Mesenchymal stem cell (in vitro differentiated cells and primary cell): ENCODE measurements at regions not wholly inside any gene's neighbourhood (a gene's known extent, or its start where the extent isn't known, plus 50 kb on each side); places are given as distances from the start of the nearest gene placed in this dataset.

Source experiments
- DNase-seq: peaks from one replicate; pipeline ENCODE4 v3.0.0-alpha.2; 2013
- H2AFZ ChIP-seq: one replicate; pipeline ENCODE4 v1.6.1; 2013; ENCODE audit warnings: low read depth, mild to moderate bottlenecking, control low read depth, inconsistent platforms, low read length, moderate library complexity
- H2AK5ac ChIP-seq: 2 replicates; pipeline ENCODE4 v1.6.1; 2013; ENCODE audit warnings: low read length, moderate library complexity, mild to moderate bottlenecking, inconsistent platforms; ENCODE audit not compliant: severe bottlenecking
- H2BK120ac ChIP-seq: one replicate; pipeline ENCODE4 v1.6.1; 2013; ENCODE audit warnings: low read depth, mild to moderate bottlenecking, inconsistent platforms, low read length, moderate library complexity
- H2BK12ac ChIP-seq, 2 experiments: one replicate each; pipeline ENCODE4 v1.6.1; 2013; ENCODE audit warnings: inconsistent platforms in 2 of 2, low read length in 2 of 2, mild to moderate bottlenecking in 2 of 2, moderate library complexity in 2 of 2, control low read depth in 1 of 2
- H2BK15ac ChIP-seq: one replicate; pipeline ENCODE4 v1.6.1; 2013; ENCODE audit warnings: mild to moderate bottlenecking, low read depth, inconsistent platforms; ENCODE audit not compliant: poor library complexity, severe bottlenecking
- H2BK5ac ChIP-seq: 2 replicates; pipeline ENCODE4 v1.6.1; 2013; ENCODE audit warnings: low read depth, mild to moderate bottlenecking, low read length, control low read depth, inconsistent platforms; ENCODE audit not compliant: poor library complexity, severe bottlenecking
- H3K14ac ChIP-seq, 2 experiments: one replicate each; pipeline ENCODE4 v1.6.1; 2013; ENCODE audit warnings: inconsistent platforms in 2 of 2, low read length in 2 of 2, control low read depth in 1 of 2, mild to moderate bottlenecking in 1 of 2, moderate library complexity in 1 of 2
- H3K18ac ChIP-seq, 2 experiments: one replicate each; pipeline ENCODE4 v1.6.1; 2013; ENCODE audit warnings: inconsistent platforms in 2 of 2, low read length in 2 of 2, control low read depth in 1 of 2, low read depth in 1 of 2, mild to moderate bottlenecking in 1 of 2
- H3K23ac ChIP-seq, 2 experiments: one replicate each; pipeline ENCODE4 v1.6.1; 2013; ENCODE audit warnings: inconsistent platforms in 2 of 2, low read length in 2 of 2, mild to moderate bottlenecking in 2 of 2, moderate library complexity in 2 of 2, control low read depth in 1 of 2
- H3K27ac ChIP-seq: 2 replicates; pipeline ENCODE4 v1.5.1; 2013; ENCODE audit warnings: mild to moderate bottlenecking, moderate library complexity, low read length, control low read depth, inconsistent platforms; ENCODE audit not compliant: poor library complexity, severe bottlenecking
- H3K27me3 ChIP-seq, 2 experiments: 2 replicates each; pipeline versions ENCODE4 v1.6.1 to v1.7.0; 2013; ENCODE audit warnings: low read length in 2 of 2, mild to moderate bottlenecking in 2 of 2, moderate library complexity in 2 of 2, control low read depth in 1 of 2, inconsistent platforms in 1 of 2; ENCODE audit not compliant: control insufficient read depth in 1 of 2, insufficient read depth in 1 of 2
- H3K36me3 ChIP-seq, 2 experiments: 2 replicates each; pipeline versions ENCODE4 v1.6.1 to v1.7.0; 2013; ENCODE audit warnings: low read length in 2 of 2, control low read depth in 1 of 2, inconsistent platforms in 1 of 2, low read depth in 1 of 2, mild to moderate bottlenecking in 1 of 2; ENCODE audit not compliant: insufficient read depth in 2 of 2, control insufficient read depth in 1 of 2
- H3K4ac ChIP-seq, 2 experiments: one replicate each; pipeline ENCODE4 v1.6.1; 2013; ENCODE audit warnings: inconsistent platforms in 2 of 2, low read length in 2 of 2, mild to moderate bottlenecking in 2 of 2, moderate library complexity in 2 of 2, control low read depth in 1 of 2, low read depth in 1 of 2
- H3K4me1 ChIP-seq: 2 replicates; pipeline ENCODE4 v1.6.1; 2013; ENCODE audit warnings: low read depth, low read length, control low read depth; ENCODE audit not compliant: control insufficient read depth, insufficient read depth
- H3K4me2 ChIP-seq: 2 replicates; pipeline ENCODE4 v1.6.1; 2013; ENCODE audit warnings: low read length, mild to moderate bottlenecking, inconsistent platforms; ENCODE audit not compliant: poor library complexity, severe bottlenecking
- H3K4me3 ChIP-seq, 2 experiments: 2 replicates each; pipeline versions ENCODE4 v1.5.1 to v1.7.0; 2013; ENCODE audit warnings: low read length in 2 of 2, mild to moderate bottlenecking in 2 of 2, control low read depth in 1 of 2, low read depth in 1 of 2; ENCODE audit not compliant: insufficient read depth in 1 of 2
- H3K79me1 ChIP-seq: replicated peaks from 2 replicates; pipeline ENCODE4 v1.6.1; 2013; ENCODE audit warnings: mild to moderate bottlenecking, control low read depth, low read length, inconsistent platforms; ENCODE audit not compliant: poor library complexity, severe bottlenecking
- H3K9ac ChIP-seq: 2 replicates; pipeline ENCODE4 v1.7.0; 2013; ENCODE audit warnings: mild to moderate bottlenecking, low read length, moderate library complexity
- H3K9me3 ChIP-seq: 2 replicates; pipeline ENCODE4 v1.7.0; 2013; ENCODE audit warnings: mild to moderate bottlenecking, low read length; ENCODE audit not compliant: control insufficient read depth
- H4K8ac ChIP-seq: one replicate; pipeline ENCODE4 v1.6.1; 2013; ENCODE audit warnings: inconsistent platforms, mild to moderate bottlenecking, low read length, moderate library complexity
- H4K91ac ChIP-seq: one replicate; pipeline ENCODE4 v1.6.1; 2013; ENCODE audit warnings: mild to moderate bottlenecking, low read length, inconsistent platforms
- WGBS: methylation state at CpG from one replicate; pipeline ENCODE4 v1.1.7; 2013; ENCODE audit warnings: mixed read lengths; 5-methylcytosine and 5-hydroxymethylcytosine counted together

- DNase-seq, result peak; percentile 29
- no peaks in the 10 kb centered on the region for H3K9me3 ChIP-seq
- H3K14ac ChIP-seq, result peak overlapping the region in 1 of 2 experiments; percentile 35
- H2BK5ac ChIP-seq, result no peak overlapping the region
- H4K91ac ChIP-seq, result peak overlapping the region; percentile 74
- 35% methylated on average over 6 of the region's 7 CpGs for WGBS
- H2BK15ac ChIP-seq, result no peak overlapping the region
- peaks cover 4% of the 10 kb centered on the region for H3K4me1 ChIP-seq
- H3K27ac ChIP-seq, result no peak overlapping the region
- H3K4ac ChIP-seq, result peak overlapping the region; percentile 16 to 73
- peak overlapping the region in 1 of 2 experiments; percentile 33 for H3K4me3 ChIP-seq
- no peak overlapping the region for H2BK120ac ChIP-seq
- peak overlapping the region; percentile 31 for H3K9ac ChIP-seq
- H2BK12ac ChIP-seq, result peak overlapping the region; percentile 49 to 83
- peak overlapping the region; percentile 57 to 87 for H3K18ac ChIP-seq
- H3K27me3 ChIP-seq, result no peaks in the 10 kb centered on the region
- no peaks in the 10 kb centered on the region for H3K36me3 ChIP-seq
- H4K8ac ChIP-seq, result peak overlapping the region; percentile 45
- H2AFZ ChIP-seq, result peak overlapping the region; percentile 36
- no peak overlapping the region for H2AK5ac ChIP-seq
- no peaks in the 10 kb centered on the region for H3K79me1 ChIP-seq
- no peak overlapping the region for H3K4me2 ChIP-seq
- H3K23ac ChIP-seq, result peak overlapping the region in 1 of 2 experiments; percentile 34
These were observed 129.5 kb upstream of the E2F8 start for GRCh38 chr11:19370100-19370861.

GRCh38 chr11:19368726-19369375, 128.1 kb upstream of the E2F8 start:
- DNase-seq, result peak; percentile 73
- no peak overlapping the region for H2BK120ac ChIP-seq
- no peaks in the 10 kb centered on the region for H3K79me1 ChIP-seq
- peaks cover 4% of the 10 kb centered on the region for H3K4me1 ChIP-seq
- H3K27me3 ChIP-seq, result no peaks in the 10 kb centered on the region
- no peak overlapping the region for H3K4ac ChIP-seq
- H3K23ac ChIP-seq, result no peak overlapping the region
- peak overlapping the region in 1 of 2 experiments; percentile 5 for H3K4me3 ChIP-seq
- H3K18ac ChIP-seq, result peak overlapping the region in 1 of 2 experiments; percentile 9
- no peak overlapping the region for H3K14ac ChIP-seq
- H3K4me2 ChIP-seq, result no peak overlapping the region
- H2AK5ac ChIP-seq, result no peak overlapping the region
- H2BK15ac ChIP-seq, result no peak overlapping the region
- H2BK5ac ChIP-seq, result no peak overlapping the region
- no peak overlapping the region for H4K91ac ChIP-seq
- no peak overlapping the region for H2BK12ac ChIP-seq
- H3K9ac ChIP-seq, result peak overlapping the region; percentile 73
- no peak overlapping the region for H2AFZ ChIP-seq
- H3K27ac ChIP-seq, result no peak overlapping the region
- no peaks in the 10 kb centered on the region for H3K9me3 ChIP-seq
- WGBS, result 11% methylated on average over 5 of the region's 6 CpGs
- H3K36me3 ChIP-seq, result no peaks in the 10 kb centered on the region
- H4K8ac ChIP-seq, result no peak overlapping the region

GRCh38 chr11:19366992-19367709, 126.4 kb upstream of the E2F8 start:
- H3K4me1 ChIP-seq, result peaks cover 4% of the 10 kb centered on the region
- no peak overlapping the region for H3K23ac ChIP-seq
- H3K4ac ChIP-seq, result no peak overlapping the region
- H2AFZ ChIP-seq, result no peak overlapping the region
- no peak overlapping the region for H3K14ac ChIP-seq
- H3K4me3 ChIP-seq, result no peak overlapping the region
- WGBS, result 90% methylated on average over 2 of the region's 2 CpGs
- peak overlapping the region; percentile 12 to 92 for H2BK12ac ChIP-seq
- no peak overlapping the region for H2BK15ac ChIP-seq
- H3K36me3 ChIP-seq, result no peaks in the 10 kb centered on the region
- no peak overlapping the region for H3K27ac ChIP-seq
- H2BK120ac ChIP-seq, result no peak overlapping the region
- no peaks in the 10 kb centered on the region for H3K79me1 ChIP-seq
- H4K8ac ChIP-seq, result peak overlapping the region; percentile 27
- H3K9ac ChIP-seq, result peak overlapping the region; percentile 12
- no peaks in the 10 kb centered on the region for H3K9me3 ChIP-seq
- no peak overlapping the region for H2BK5ac ChIP-seq
- H3K4me2 ChIP-seq, result no peak overlapping the region
- no peaks in the 10 kb centered on the region for H3K27me3 ChIP-seq
- DNase-seq, result no peak
- no peak overlapping the region for H2AK5ac ChIP-seq
- H4K91ac ChIP-seq, result peak overlapping the region; percentile 41
- peak overlapping the region; percentile 70 to 87 for H3K18ac ChIP-seq
